Loucy (cell line): ENCODE measurements at regions not wholly inside any gene's neighbourhood (a gene's known extent, or its start where the extent isn't known, plus 50 kb on each side); places are given as distances from the start of the nearest gene placed in this dataset.

ENCODE experiments used
- CTCF ChIP-seq: fragments of 200-600 bp; sonication (generic); conservative IDR thresholded peaks from 2 replicates; pipeline ENCODE4 v1.5.1; 2014; ENCODE audit warnings: mild to moderate bottlenecking, antibody characterized with exemption, low read length
- EZH2phosphoT487 ChIP-seq: fragments of 200-600 bp; IDR thresholded peaks from 2 replicates; pipeline ENCODE4 v1.6.1; 2018; ENCODE audit warnings: antibody characterized with exemption, mild to moderate bottlenecking, moderate library complexity, borderline replicate concordance

GRCh38 chr1:221643404-221644144 is 98.3 kb downstream of the DUSP10 start:
- TF ChIP-seq CTCF (no peak), EZH2phosphoT487 (no peak)
